Activated CD4-positive, alpha-beta T cell treated with anti-CD3 and anti-CD28 coated beads for 36 hours (primary cell): ENCODE measurements at regions not wholly inside any gene's neighbourhood (a gene's known extent, or its start where the extent isn't known, plus 50 kb on each side); places are given as distances from the start of the nearest gene placed in this dataset.

Experiments
- ATAC-seq: fragments of 200-7000 bp; cut with Tn5 transposase; one replicate; pipeline ENCODE4 v1.10.0; 2021; ENCODE audit warnings: mild to moderate bottlenecking, moderate library complexity
- CTCF ChIA-PET: fragments of 350-600 bp; sonication (Branson Sonifier 250); formaldehyde crosslinking; loops from one replicate; lab custom pipeline; 2021; ENCODE audit warnings: antibody characterized with exemption; lab: Charles Lee
- POLR2A ChIA-PET: fragments of 350-600 bp; sonication (Branson Sonifier 250); formaldehyde crosslinking; loops from one replicate; lab custom pipeline; 2021; ENCODE audit warnings: antibody characterized with exemption, inconsistent platforms; lab: Charles Lee
- DNase-seq: peaks from one replicate; pipeline ENCODE4 v3.0.0-alpha.2; 2020
- H3K27ac Mint-ChIP-seq: one replicate; pipeline ENCODE4 v1.8.0; 2021; ENCODE audit warnings: mixed read lengths
- H3K27me3 Mint-ChIP-seq: one replicate; pipeline ENCODE4 v1.8.0; 2021; ENCODE audit warnings: mixed read lengths
- H3K36me3 Mint-ChIP-seq: one replicate; pipeline ENCODE4 v1.8.0; 2021; ENCODE audit warnings: low read depth, mixed read lengths
- H3K4me1 Mint-ChIP-seq: one replicate; pipeline ENCODE4 v1.8.0; 2021; ENCODE audit warnings: mixed read lengths
- H3K4me3 Mint-ChIP-seq: one replicate; pipeline ENCODE4 v1.8.0; 2021; ENCODE audit warnings: mild to moderate bottlenecking, moderate library complexity, mixed read lengths
- H3K9me3 Mint-ChIP-seq: one replicate; pipeline ENCODE4 v1.8.0; 2021; ENCODE audit warnings: low read depth, mixed read lengths
- intact Hi-C, 2 experiments: fragments of 100-400 bp; cut with DNase I in 1 of 2; cut with micrococcal nuclease in 1 of 2; formaldehyde crosslinking; loops; one replicate each; pipeline versions ENCODE4 v1.14.2 to v1.15.1; 2022 to 2024; cut with DNase I, micrococcal nuclease

- ChIA-PET POLR2A (no interaction called here), CTCF (no interaction called here)
- Mint-ChIP-seq H3K9me3 (no peaks in the 10 kb centered on the region), H3K27ac (no peak overlapping the region), H3K36me3 (no peaks in the 10 kb centered on the region), H3K4me3 (no peak overlapping the region), H3K4me1 (no peaks in the 10 kb centered on the region), H3K27me3 (peaks cover 3% of the 10 kb centered on the region)
- ATAC-seq (no peak), DNase-seq (no peak)
- intact Hi-C loops: no loop called here
Observed at GRCh38 chr16:74232806-74233465, 63.7 kb upstream of the PSMD7 start.

GRCh38 chr16:74230126-74230525 lies 66.5 kb upstream of the PSMD7 start:
- Mint-ChIP-seq H3K9me3 (no peaks in the 10 kb centered on the region), H3K4me3 (no peak overlapping the region), H3K36me3 (no peaks in the 10 kb centered on the region), H3K27me3 (peaks cover 5% of the 10 kb centered on the region), H3K27ac (no peak overlapping the region), H3K4me1 (no peaks in the 10 kb centered on the region)
- CTCF ChIA-PET: no interaction called here
- DNase-seq (no peak), ATAC-seq (no peak)
- intact Hi-C loops: no loop called here
- POLR2A ChIA-PET: no interaction called here

GRCh38 chr16:74226338-74226954 lies 70.2 kb upstream of the PSMD7 start:
- intact Hi-C loops: no loop called here
- Mint-ChIP-seq H3K4me1 (no peaks in the 10 kb centered on the region), H3K36me3 (no peaks in the 10 kb centered on the region), H3K9me3 (no peaks in the 10 kb centered on the region), H3K27me3 (peaks cover 5% of the 10 kb centered on the region), H3K27ac (no peak overlapping the region), H3K4me3 (no peak overlapping the region)
- CTCF ChIA-PET: interaction anchor here (1.2 kb wide), 1 partner anchor 16 kb away, joined by 3 read pairs; no protein-coding TSS in a partner anchor
- DNase-seq (no peak), ATAC-seq (no peak)
- POLR2A ChIA-PET: no interaction called here

GRCh38 chr16:74224828-74225612 lies 71.6 kb upstream of the PSMD7 start:
- H3K4me3 Mint-ChIP-seq: no peak overlapping the region
- ChIA-PET CTCF (no interaction called here), POLR2A (no interaction called here)
- no peaks in the 10 kb centered on the region for H3K36me3 Mint-ChIP-seq
- H3K9me3 Mint-ChIP-seq: no peaks in the 10 kb centered on the region
- intact Hi-C loops: no loop called here
- no peaks in the 10 kb centered on the region for H3K4me1 Mint-ChIP-seq
- no peak overlapping the region for H3K27ac Mint-ChIP-seq
- no peak for DNase-seq
- ATAC-seq: no peak
- peaks cover 5% of the 10 kb centered on the region for H3K27me3 Mint-ChIP-seq

- no peaks in the 10 kb centered on the region for H3K36me3 Mint-ChIP-seq
- no peak overlapping the region for H3K27ac Mint-ChIP-seq
Observed at GRCh38 chr16:74221828-74222227, 74.8 kb upstream of the PSMD7 start.

GRCh38 chr16:74219706-74220105 lies 76.9 kb upstream of the PSMD7 start:
- CTCF ChIA-PET: no interaction called here
- H3K27me3 Mint-ChIP-seq: peaks cover 7% of the 10 kb centered on the region
- DNase-seq: no peak
- no peak overlapping the region for H3K27ac Mint-ChIP-seq
- ATAC-seq: no peak
- H3K9me3 Mint-ChIP-seq: no peaks in the 10 kb centered on the region
- intact Hi-C loops: no loop called here
- POLR2A ChIA-PET: no interaction called here
- no peaks in the 10 kb centered on the region for H3K4me1 Mint-ChIP-seq
- H3K36me3 Mint-ChIP-seq: no peaks in the 10 kb centered on the region
- no peak overlapping the region for H3K4me3 Mint-ChIP-seq

More at GRCh38 chr16:74221828-74222227, 74.8 kb upstream of the PSMD7 start:
- no peak overlapping the region for H3K4me3 Mint-ChIP-seq
- no peaks in the 10 kb centered on the region for H3K9me3 Mint-ChIP-seq
- DNase-seq (no peak), ATAC-seq (no peak)
- POLR2A ChIA-PET: no interaction called here
- CTCF ChIA-PET: no interaction called here
- intact Hi-C loops: no loop called here
- no peaks in the 10 kb centered on the region for H3K4me1 Mint-ChIP-seq
- peaks cover 11% of the 10 kb centered on the region for H3K27me3 Mint-ChIP-seq

- ATAC-seq (no peak), DNase-seq (no peak)
- POLR2A ChIA-PET: interaction anchor here (0.7 kb wide), 1 partner anchor 686 kb away, joined by 3 read pairs; no protein-coding TSS in a partner anchor
- CTCF ChIA-PET: interaction anchor here (0.6 kb wide), 1 partner anchor 15 kb away, joined by 3 read pairs; no protein-coding TSS in a partner anchor
- H3K9me3 Mint-ChIP-seq: no peaks in the 10 kb centered on the region
- H3K36me3 Mint-ChIP-seq: no peaks in the 10 kb centered on the region
- H3K27ac Mint-ChIP-seq: no peak overlapping the region
- no peak overlapping the region for H3K4me3 Mint-ChIP-seq
- no peaks in the 10 kb centered on the region for H3K4me1 Mint-ChIP-seq
- intact Hi-C loops: no loop called here
- H3K27me3 Mint-ChIP-seq: peaks cover 7% of the 10 kb centered on the region
Observed at GRCh38 chr16:74218871-74219270, 77.7 kb upstream of the PSMD7 start.

GRCh38 chr16:74216319-74216718 lies 80.3 kb upstream of the PSMD7 start:
- H3K4me3 Mint-ChIP-seq: no peak overlapping the region
- H3K27ac Mint-ChIP-seq: no peak overlapping the region
- POLR2A ChIA-PET: no interaction called here
- no peak for DNase-seq
- no peaks in the 10 kb centered on the region for H3K4me1 Mint-ChIP-seq
- intact Hi-C loops: no loop called here
- no peaks in the 10 kb centered on the region for H3K9me3 Mint-ChIP-seq
- H3K36me3 Mint-ChIP-seq: no peaks in the 10 kb centered on the region
- peaks cover 8% of the 10 kb centered on the region for H3K27me3 Mint-ChIP-seq
- CTCF ChIA-PET: no interaction called here
- no peak for ATAC-seq

GRCh38 chr16:74215249-74215648 lies 81.4 kb upstream of the PSMD7 start:
- Mint-ChIP-seq H3K4me1 (no peaks in the 10 kb centered on the region), H3K27ac (no peak overlapping the region), H3K27me3 (peaks cover 8% of the 10 kb centered on the region), H3K9me3 (no peaks in the 10 kb centered on the region), H3K36me3 (no peaks in the 10 kb centered on the region), H3K4me3 (no peak overlapping the region)
- intact Hi-C loops: no loop called here
- ChIA-PET CTCF (interaction anchor here (1.1 kb wide), 1 partner anchor 32 kb away, joined by 3 read pairs; no protein-coding TSS in a partner anchor), POLR2A (no interaction called here)
- no peak for DNase-seq
- no peak for ATAC-seq

GRCh38 chr16:74213372-74213771 lies 83.2 kb upstream of the PSMD7 start:
- no peak for ATAC-seq
- ChIA-PET CTCF (no interaction called here), POLR2A (no interaction called here)
- Mint-ChIP-seq H3K27me3 (peaks cover 4% of the 10 kb centered on the region), H3K4me3 (no peak overlapping the region), H3K4me1 (no peaks in the 10 kb centered on the region), H3K9me3 (no peaks in the 10 kb centered on the region), H3K36me3 (no peaks in the 10 kb centered on the region), H3K27ac (no peak overlapping the region)
- intact Hi-C loops: no loop called here
- DNase-seq: no peak

GRCh38 chr16:74210245-74210644 lies 86.4 kb upstream of the PSMD7 start:
- ATAC-seq (no peak), DNase-seq (no peak)
- Mint-ChIP-seq H3K36me3 (no peaks in the 10 kb centered on the region), H3K4me1 (no peaks in the 10 kb centered on the region), H3K9me3 (no peaks in the 10 kb centered on the region), H3K4me3 (no peak overlapping the region), H3K27me3 (peaks cover 4% of the 10 kb centered on the region), H3K27ac (no peak overlapping the region)
- ChIA-PET CTCF (no interaction called here), POLR2A (no interaction called here)
- intact Hi-C loops: no loop called here

- Mint-ChIP-seq H3K27ac (no peak overlapping the region), H3K4me3 (no peak overlapping the region), H3K27me3 (no peaks in the 10 kb centered on the region), H3K4me1 (no peaks in the 10 kb centered on the region), H3K9me3 (no peaks in the 10 kb centered on the region), H3K36me3 (no peaks in the 10 kb centered on the region)
- POLR2A ChIA-PET: no interaction called here
- no peak for DNase-seq
- CTCF ChIA-PET: no interaction called here
- intact Hi-C loops: no loop called here
- ATAC-seq: no peak
Observed at GRCh38 chr16:74202009-74202408, 94.6 kb upstream of the PSMD7 start.
